Neural progenitor cell (in vitro differentiated cells): ENCODE measurements at regions not wholly inside any gene's neighbourhood (a gene's known extent, or its start where the extent isn't known, plus 50 kb on each side); places are given as distances from the start of the nearest gene placed in this dataset.
A peak's percentile ranks its signal among the peaks of the same experiment; 100 is the strongest.

Source experiments
- DNase-seq: peaks from one replicate; pipeline ENCODE4 v3.0.0-alpha.2; 2016; ENCODE audit warnings: low spot score
- H2AFZ ChIP-seq: fragments of 200-600 bp; sonication (generic); replicated peaks from 2 replicates; pipeline ENCODE4 v1.6.1; 2016; ENCODE audit warnings: antibody characterized with exemption
- H3F3A ChIP-seq: fragments of 200-600 bp; sonication (generic); 2 replicates; pipeline ENCODE4 v1.6.1; 2016; ENCODE audit warnings: antibody characterized with exemption, low read depth
- H3K27ac ChIP-seq: fragments of 200-600 bp; sonication (generic); 2 replicates; pipeline ENCODE4 v1.5.1; 2016; ENCODE audit warnings: mild to moderate bottlenecking
- H3K27me3 ChIP-seq: fragments of 200-600 bp; sonication (generic); 2 replicates; pipeline ENCODE4 v1.6.1; 2016; ENCODE audit warnings: mild to moderate bottlenecking, moderate library complexity
- H3K36me3 ChIP-seq: fragments of 200-600 bp; sonication (generic); 2 replicates; pipeline ENCODE4 v1.5.1; 2016
- H3K4me1 ChIP-seq: fragments of 200-600 bp; sonication (generic); 2 replicates; pipeline ENCODE4 v1.6.1; 2016; ENCODE audit warnings: mixed run types
- H3K4me2 ChIP-seq: fragments of 200-600 bp; sonication (generic); 2 replicates; pipeline ENCODE4 v1.6.1; 2016
- H3K4me3 ChIP-seq: fragments of 200-600 bp; sonication (generic); 2 replicates; pipeline ENCODE4 v1.5.1; 2016
- H3K79me2 ChIP-seq: fragments of 200-600 bp; sonication (generic); 2 replicates; pipeline ENCODE4 v1.6.1; 2016; ENCODE audit warnings: low read depth
- H3K9ac ChIP-seq: fragments of 200-600 bp; sonication (generic); 2 replicates; pipeline ENCODE4 v1.6.1; 2016
- H3K9me3 ChIP-seq: fragments of 200-600 bp; sonication (generic); 2 replicates; pipeline ENCODE4 v1.5.1; 2016; ENCODE audit warnings: low read depth
- H4K20me1 ChIP-seq: fragments of 200-600 bp; sonication (generic); 2 replicates; pipeline ENCODE4 v1.6.1; 2016; ENCODE audit warnings: low read depth
- H3K27ac Mint-ChIP-seq: 3 replicates; pipeline ENCODE4 v1.8.0; 2021; ENCODE audit warnings: mixed read lengths
- H3K27me3 Mint-ChIP-seq: 2 replicates; pipeline ENCODE4 v1.8.0; 2022; ENCODE audit warnings: low read depth, mild to moderate bottlenecking, inconsistent platforms, moderate library complexity, mixed read lengths; ENCODE audit not compliant: insufficient read depth
- H3K36me3 Mint-ChIP-seq: 3 replicates; pipeline ENCODE4 v1.8.0; 2021; ENCODE audit warnings: mixed read lengths
- H3K4me1 Mint-ChIP-seq: 3 replicates; pipeline ENCODE4 v1.8.0; 2021; ENCODE audit warnings: mixed read lengths
- H3K4me3 Mint-ChIP-seq: 3 replicates; pipeline ENCODE4 v1.8.0; 2021; ENCODE audit warnings: mild to moderate bottlenecking, moderate library complexity, mixed read lengths
- H3K9me3 Mint-ChIP-seq: 3 replicates; pipeline ENCODE4 v1.8.0; 2020; ENCODE audit warnings: mixed read lengths
- CTCF ChIP-seq: fragments of 200-600 bp; sonication (generic); IDR thresholded peaks from 2 replicates; pipeline ENCODE4 v1.5.1; 2017; ENCODE audit warnings: antibody characterized with exemption, mild to moderate bottlenecking
- EZH2 ChIP-seq: fragments of 200-600 bp; sonication (generic); IDR thresholded peaks from 2 replicates; pipeline ENCODE4 v1.6.1; 2017; ENCODE audit warnings: antibody characterized with exemption, mild to moderate bottlenecking, moderate library complexity
- EZH2phosphoT487 ChIP-seq: fragments of 200-600 bp; sonication (generic); IDR thresholded peaks from 2 replicates; pipeline ENCODE4 v1.6.1; 2017; ENCODE audit warnings: antibody characterized with exemption

- Mint-ChIP-seq H3K4me3 (peak overlapping the region; percentile 59), H3K36me3 (peaks cover 32% of the 10 kb centered on the region), H3K9me3 (peaks cover 70% of the 10 kb centered on the region), H3K4me1 (peaks cover 53% of the 10 kb centered on the region), H3K27ac (peak overlapping the region; percentile 98), H3K27me3 (peaks cover 5% of the 10 kb centered on the region)
- Histone ChIP-seq H3F3A (peaks cover 68% of the 10 kb centered on the region), H3K79me2 (no peaks in the 10 kb centered on the region), H3K27ac (peak overlapping the region; percentile 95), H2AFZ (no peak overlapping the region), H3K27me3 (no peaks in the 10 kb centered on the region), H3K36me3 (no peaks in the 10 kb centered on the region), H3K4me2 (no peak overlapping the region), H3K4me3 (no peak overlapping the region), H4K20me1 (no peaks in the 10 kb centered on the region), H3K9ac (no peak overlapping the region), H3K9me3 (peaks cover 4% of the 10 kb centered on the region), H3K4me1 (peaks cover 17% of the 10 kb centered on the region)
- DNase-seq = peak; percentile 96
- TF ChIP-seq CTCF (peak; percentile 14), EZH2 (peak; percentile 47), EZH2phosphoT487 (no peak)
Measured at GRCh38 chr12:14257734-14258574, 107.5 kb upstream of the ATF7IP start.

GRCh38 chr12:14258575-14258940, 106.9 kb upstream of the ATF7IP start:
- Histone ChIP-seq H4K20me1 (no peaks in the 10 kb centered on the region), H3K9me3 (peaks cover 4% of the 10 kb centered on the region), H2AFZ (no peak overlapping the region), H3K4me2 (no peak overlapping the region), H3F3A (peaks cover 68% of the 10 kb centered on the region), H3K27ac (peak overlapping the region; percentile 95), H3K4me1 (peaks cover 17% of the 10 kb centered on the region), H3K4me3 (no peak overlapping the region), H3K79me2 (no peaks in the 10 kb centered on the region), H3K36me3 (no peaks in the 10 kb centered on the region), H3K27me3 (no peaks in the 10 kb centered on the region), H3K9ac (no peak overlapping the region)
- no peak for DNase-seq
- TF ChIP-seq CTCF (no peak), EZH2phosphoT487 (no peak), EZH2 (no peak)
- Mint-ChIP-seq H3K9me3 (peaks cover 71% of the 10 kb centered on the region), H3K27ac (peak overlapping the region; percentile 98), H3K36me3 (peaks cover 32% of the 10 kb centered on the region), H3K27me3 (peaks cover 5% of the 10 kb centered on the region), H3K4me1 (peaks cover 53% of the 10 kb centered on the region), H3K4me3 (peak overlapping the region; percentile 33)

- Histone ChIP-seq H3K9me3 (peaks cover 4% of the 10 kb centered on the region), H3K79me2 (no peaks in the 10 kb centered on the region), H3K4me1 (peaks cover 17% of the 10 kb centered on the region), H3K4me2 (no peak overlapping the region), H3K27me3 (no peaks in the 10 kb centered on the region), H3K9ac (no peak overlapping the region), H3K36me3 (no peaks in the 10 kb centered on the region), H3F3A (peaks cover 68% of the 10 kb centered on the region), H3K4me3 (no peak overlapping the region), H3K27ac (peak overlapping the region; percentile 99), H4K20me1 (no peaks in the 10 kb centered on the region), H2AFZ (no peak overlapping the region)
- Mint-ChIP-seq H3K4me3 (peak overlapping the region; percentile 74), H3K36me3 (peaks cover 33% of the 10 kb centered on the region), H3K4me1 (peaks cover 53% of the 10 kb centered on the region), H3K27ac (peak overlapping the region; percentile 100), H3K27me3 (peaks cover 7% of the 10 kb centered on the region), H3K9me3 (peaks cover 76% of the 10 kb centered on the region)
- no peak for DNase-seq
- TF ChIP-seq EZH2phosphoT487 (no peak), EZH2 (no peak), CTCF (no peak)
Measured at GRCh38 chr12:14259481-14260010, 105.9 kb upstream of the ATF7IP start.
